HEK293 (cell line): ENCODE measurements at regions not wholly inside any gene's neighbourhood (a gene's known extent, or its start where the extent isn't known, plus 50 kb on each side); places are given as distances from the start of the nearest gene placed in this dataset.

ENCODE experiments used
- CTCF ChIA-PET: fragments of 350-600 bp; formaldehyde crosslinking; extraction: SDS; loops from one replicate; lab custom pipeline; 2021; ENCODE audit warnings: antibody characterized with exemption; lab: Yijun Ruan, JAX
- POLR2A ChIA-PET: fragments of 300-600 bp; formaldehyde crosslinking; extraction: SDS; loops from one replicate; lab custom pipeline; 2020; ENCODE audit warnings: antibody characterized with exemption, inconsistent platforms; lab: Yijun Ruan, JAX
- H3K27ac ChIP-seq: fragments of 200-500 bp; sonication (Bioruptor generic); 2 replicates; pipeline ENCODE4 v1.5.1; 2014; ENCODE audit warnings: low read depth, low read length, control low read depth, inconsistent platforms; ENCODE audit errors: extremely low read depth
- H3K36me3 ChIP-seq, 2 experiments: fragments of 200-500 bp in 1 of 2; sonication (Bioruptor generic) in 1 of 2; 1 replicate in 1 of 2; 2 replicates in 1 of 2; pipeline ENCODE4 v1.5.1; 2014 to 2017; ENCODE audit warnings: inconsistent platforms in 2 of 2, low read length in 2 of 2; ENCODE audit not compliant: control insufficient read depth in 2 of 2, insufficient read depth in 1 of 2
- H3K4me1 ChIP-seq: fragments of 200-500 bp; sonication (Bioruptor generic); 2 replicates; pipeline ENCODE4 v1.5.1; 2014; ENCODE audit warnings: mild to moderate bottlenecking, low read length, inconsistent platforms; ENCODE audit not compliant: control insufficient read depth, insufficient read depth
- H3K4me3 ChIP-seq: 2 replicates; pipeline ENCODE4 v1.5.1; 2011; ENCODE audit warnings: low read depth, mild to moderate bottlenecking, control low read depth, low read length, moderate library complexity
- H3K9me3 ChIP-seq: fragments of 200-500 bp; sonication (Bioruptor generic); 2 replicates; pipeline ENCODE4 v1.5.1; 2014; ENCODE audit warnings: low read depth, low read length, inconsistent platforms; ENCODE audit not compliant: control insufficient read depth, insufficient read depth
- GLIS1 ChIP-seq: fragments of 450-650 bp; formaldehyde crosslinking; IDR thresholded peaks from 2 replicates; pipeline ENCODE4 v1.5.1; 2016; ENCODE audit warnings: missing biosample characterization, missing genetic modification characterization
- MEIS1 ChIP-seq: sonication (generic); formaldehyde crosslinking; IDR thresholded peaks from 2 replicates; pipeline ENCODE4 v1.8.1; 2022; ENCODE audit warnings: missing genetic modification reagents, mild to moderate bottlenecking, borderline replicate concordance
- REPIN1 ChIP-seq: fragments of 450-650 bp; formaldehyde crosslinking; IDR thresholded peaks from 2 replicates; pipeline ENCODE4 v1.5.1; 2017; ENCODE audit warnings: missing biosample characterization, missing genetic modification characterization, low read depth
- SCRT1 ChIP-seq: fragments of 450-650 bp; formaldehyde crosslinking; IDR thresholded peaks from 2 replicates; pipeline ENCODE4 v1.5.1; 2016; ENCODE audit warnings: missing biosample characterization, missing genetic modification characterization, borderline replicate concordance
- SETDB1 ChIP-seq: IDR thresholded peaks from one replicate; pipeline ENCODE4 v1.6.1; 2017; ENCODE audit warnings: mild to moderate bottlenecking, low read length, moderate library complexity, mixed read lengths; ENCODE audit not compliant: insufficient read length
- SP2 ChIP-seq: fragments of 450-650 bp; formaldehyde crosslinking; IDR thresholded peaks from 2 replicates; pipeline ENCODE4 v1.5.1; 2016; ENCODE audit warnings: missing biosample characterization, missing genetic modification characterization
- ZNF10 ChIP-seq: fragments of 450-650 bp; formaldehyde crosslinking; IDR thresholded peaks from 2 replicates; pipeline ENCODE4 v1.5.1; 2017; ENCODE audit warnings: missing biosample characterization, missing genetic modification characterization
- ZNF132 ChIP-seq: fragments of 450-650 bp; formaldehyde crosslinking; IDR thresholded peaks from 2 replicates; pipeline ENCODE4 v1.5.1; 2017; ENCODE audit warnings: missing biosample characterization, missing genetic modification characterization, borderline replicate concordance
- ZNF157 ChIP-seq: fragments of 450-650 bp; formaldehyde crosslinking; IDR thresholded peaks from 2 replicates; pipeline ENCODE4 v1.5.1; 2016; ENCODE audit warnings: missing biosample characterization, missing genetic modification characterization
- ZNF266 ChIP-seq: fragments of 450-650 bp; formaldehyde crosslinking; IDR thresholded peaks from 2 replicates; pipeline ENCODE4 v1.5.1; 2016; ENCODE audit warnings: missing biosample characterization, missing genetic modification characterization, low read depth
- ZNF350 ChIP-seq: fragments of 450-650 bp; formaldehyde crosslinking; IDR thresholded peaks from 2 replicates; pipeline ENCODE4 v1.5.0; 2017; ENCODE audit warnings: missing biosample characterization, mild to moderate bottlenecking, missing genetic modification characterization
- ZNF366 ChIP-seq: fragments of 450-650 bp; formaldehyde crosslinking; conservative IDR thresholded peaks from 2 replicates; pipeline ENCODE4 v1.5.1; 2016; ENCODE audit warnings: missing biosample characterization, missing genetic modification characterization
- ZNF548 ChIP-seq: fragments of 450-650 bp; formaldehyde crosslinking; IDR thresholded peaks from 2 replicates; pipeline ENCODE4 v1.5.1; 2016; ENCODE audit warnings: missing biosample characterization, missing genetic modification characterization
- ZNF596 ChIP-seq: fragments of 450-650 bp; IDR thresholded peaks from 2 replicates; pipeline ENCODE4 v1.5.0; 2018; ENCODE audit warnings: missing biosample characterization, mild to moderate bottlenecking, missing genetic modification characterization, moderate library complexity
- ZNF670 ChIP-seq: fragments of 450-650 bp; formaldehyde crosslinking; IDR thresholded peaks from 2 replicates; pipeline ENCODE4 v1.5.1; 2016; ENCODE audit warnings: missing biosample characterization, missing genetic modification characterization, low read depth
- ZNF843 ChIP-seq: fragments of 450-650 bp; formaldehyde crosslinking; IDR thresholded peaks from 2 replicates; pipeline ENCODE4 v1.5.1; 2016; ENCODE audit warnings: missing biosample characterization, missing genetic modification characterization
- ZSCAN16 ChIP-seq: fragments of 450-650 bp; formaldehyde crosslinking; IDR thresholded peaks from 2 replicates; pipeline ENCODE4 v1.5.1; 2016; ENCODE audit warnings: missing biosample characterization, missing genetic modification characterization
- TF ChIP-seq, protein P1 (sequence below): fragments of 450-650 bp; IDR thresholded peaks from 2 replicates; pipeline ENCODE4 v1.5.1; 2018; ENCODE audit warnings: missing biosample characterization, missing genetic modification characterization
- TF ChIP-seq, protein P2 (sequence below): fragments of 450-650 bp; formaldehyde crosslinking; IDR thresholded peaks from 2 replicates; pipeline ENCODE4 v1.5.1; 2017; ENCODE audit warnings: missing biosample characterization, missing genetic modification characterization
- TF ChIP-seq, protein P3 (sequence below): fragments of 450-650 bp; formaldehyde crosslinking; IDR thresholded peaks from 2 replicates; pipeline ENCODE4 v1.5.1; 2017; ENCODE audit warnings: missing biosample characterization, mild to moderate bottlenecking, missing genetic modification characterization, moderate library complexity
- TF ChIP-seq, protein P4 (sequence below): fragments of 450-650 bp; formaldehyde crosslinking; IDR thresholded peaks from 2 replicates; pipeline ENCODE4 v1.5.1; 2016; ENCODE audit warnings: missing biosample characterization, missing genetic modification characterization, borderline replicate concordance

DNA sequence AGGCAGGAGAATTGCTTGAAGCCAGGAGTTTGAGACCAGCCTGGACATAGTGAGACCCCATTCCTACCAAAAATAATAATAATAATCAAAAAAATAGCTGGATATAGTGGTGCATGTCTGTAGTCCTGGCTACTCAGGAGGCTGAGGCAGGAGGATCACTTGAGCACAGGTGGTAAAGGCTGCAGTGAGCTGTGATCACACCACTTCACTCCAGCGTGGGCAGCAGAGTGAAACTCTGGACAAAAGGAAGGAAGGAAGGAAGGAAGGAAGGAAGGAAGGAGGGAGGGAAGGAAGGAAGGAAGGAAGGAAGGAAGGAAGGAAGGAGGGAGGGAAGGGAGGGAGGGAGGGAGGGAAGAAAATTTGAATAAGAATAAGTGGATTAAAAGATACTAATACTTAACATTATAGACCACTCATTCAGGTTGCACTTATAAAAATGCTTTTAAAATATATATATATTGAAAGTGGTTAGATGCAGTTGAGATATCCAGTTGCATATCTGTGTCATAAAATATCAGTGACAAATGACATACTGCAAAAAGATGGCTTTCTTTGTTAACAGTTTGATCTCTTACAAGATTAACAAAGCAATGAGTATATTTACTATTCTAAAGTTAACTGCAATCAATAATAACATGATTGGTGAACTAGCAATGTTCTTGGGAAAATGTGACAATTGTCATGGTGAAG is 702.4 kb downstream of the CPS1 start:
- POLR2A ChIA-PET: no interaction called here
- Histone ChIP-seq H3K27ac (no peak overlapping the region), H3K36me3 (no peaks in the 10 kb centered on the region), H3K4me3 (no peak overlapping the region), H3K4me1 (no peaks in the 10 kb centered on the region), H3K9me3 (no peaks in the 10 kb centered on the region)
- TF ChIP-seq, protein P1, sequence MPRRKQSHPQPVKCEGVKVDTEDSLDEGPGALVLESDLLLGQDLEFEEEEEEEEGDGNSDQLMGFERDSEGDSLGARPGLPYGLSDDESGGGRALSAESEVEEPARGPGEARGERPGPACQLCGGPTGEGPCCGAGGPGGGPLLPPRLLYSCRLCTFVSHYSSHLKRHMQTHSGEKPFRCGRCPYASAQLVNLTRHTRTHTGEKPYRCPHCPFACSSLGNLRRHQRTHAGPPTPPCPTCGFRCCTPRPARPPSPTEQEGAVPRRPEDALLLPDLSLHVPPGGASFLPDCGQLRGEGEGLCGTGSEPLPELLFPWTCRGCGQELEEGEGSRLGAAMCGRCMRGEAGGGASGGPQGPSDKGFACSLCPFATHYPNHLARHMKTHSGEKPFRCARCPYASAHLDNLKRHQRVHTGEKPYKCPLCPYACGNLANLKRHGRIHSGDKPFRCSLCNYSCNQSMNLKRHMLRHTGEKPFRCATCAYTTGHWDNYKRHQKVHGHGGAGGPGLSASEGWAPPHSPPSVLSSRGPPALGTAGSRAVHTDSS (tag by site-specific recombination): no peak
- TF ChIP-seq ZNF366 (tag by site-specific recombination) (no peak), SCRT1 (tag by site-specific recombination) (no peak), REPIN1 (tag by site-specific recombination) (no peak), ZNF596 (tag by site-specific recombination) (no peak), ZNF548 (tag by site-specific recombination) (no peak), ZNF670 (tag by site-specific recombination) (no peak), SP2 (no peak), ZNF157 (tag by site-specific recombination) (no peak), ZNF843 (tag by site-specific recombination) (no peak)
- TF ChIP-seq, protein P2, sequence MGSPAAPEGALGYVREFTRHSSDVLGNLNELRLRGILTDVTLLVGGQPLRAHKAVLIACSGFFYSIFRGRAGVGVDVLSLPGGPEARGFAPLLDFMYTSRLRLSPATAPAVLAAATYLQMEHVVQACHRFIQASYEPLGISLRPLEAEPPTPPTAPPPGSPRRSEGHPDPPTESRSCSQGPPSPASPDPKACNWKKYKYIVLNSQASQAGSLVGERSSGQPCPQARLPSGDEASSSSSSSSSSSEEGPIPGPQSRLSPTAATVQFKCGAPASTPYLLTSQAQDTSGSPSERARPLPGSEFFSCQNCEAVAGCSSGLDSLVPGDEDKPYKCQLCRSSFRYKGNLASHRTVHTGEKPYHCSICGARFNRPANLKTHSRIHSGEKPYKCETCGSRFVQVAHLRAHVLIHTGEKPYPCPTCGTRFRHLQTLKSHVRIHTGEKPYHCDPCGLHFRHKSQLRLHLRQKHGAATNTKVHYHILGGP (tag by site-specific recombination): no peak
- CTCF ChIA-PET: no interaction called here

DNA sequence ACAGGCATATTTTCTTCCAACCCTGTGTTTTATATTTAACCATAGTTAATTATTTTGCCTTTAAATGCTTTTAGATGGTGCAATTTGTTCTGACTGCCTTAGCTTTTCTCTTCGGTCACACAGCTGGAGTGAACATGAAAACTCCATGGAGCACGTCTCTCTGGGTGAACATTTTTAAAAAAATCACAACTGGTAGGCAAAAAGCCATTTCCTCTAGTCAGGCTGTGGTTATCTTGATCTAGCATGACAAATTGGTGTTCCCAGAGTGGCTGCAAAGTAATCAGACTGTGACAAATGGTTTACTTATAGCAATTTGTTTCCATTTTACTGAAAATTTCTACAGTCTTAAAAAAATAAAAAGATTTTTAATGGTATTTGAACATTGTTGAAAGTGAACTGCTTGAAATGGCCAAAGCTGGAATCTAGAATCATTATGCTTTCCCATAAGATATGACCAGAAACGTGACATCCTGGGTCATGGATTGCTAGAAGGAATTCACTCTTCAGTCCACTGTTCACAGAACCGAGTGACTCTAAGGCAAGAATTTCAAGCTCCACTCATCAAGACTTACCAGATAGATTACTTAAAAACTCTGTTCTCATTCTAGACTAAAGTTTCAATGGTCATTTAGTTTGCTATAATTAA is 703.6 kb downstream of the CPS1 start:
- Histone ChIP-seq H3K27ac (no peak overlapping the region), H3K4me1 (no peaks in the 10 kb centered on the region), H3K9me3 (no peaks in the 10 kb centered on the region), H3K4me3 (no peak overlapping the region), H3K36me3 (no peaks in the 10 kb centered on the region)
- ChIA-PET POLR2A (no interaction called here), CTCF (interaction anchor here (0.6 to 0.8 kb wide), 2 partner anchors 55 to 780 kb away, joined by 3 read pairs; no protein-coding TSS in a partner anchor)
- TF ChIP-seq ZNF132 (tag by site-specific recombination): no peak
- peak; percentile 11 for TF ChIP-seq SETDB1
- no peak for TF ChIP-seq ZNF548 (tag by site-specific recombination)
- no peak for TF ChIP-seq ZSCAN16 (tag by site-specific recombination)
- TF ChIP-seq, protein P3, sequence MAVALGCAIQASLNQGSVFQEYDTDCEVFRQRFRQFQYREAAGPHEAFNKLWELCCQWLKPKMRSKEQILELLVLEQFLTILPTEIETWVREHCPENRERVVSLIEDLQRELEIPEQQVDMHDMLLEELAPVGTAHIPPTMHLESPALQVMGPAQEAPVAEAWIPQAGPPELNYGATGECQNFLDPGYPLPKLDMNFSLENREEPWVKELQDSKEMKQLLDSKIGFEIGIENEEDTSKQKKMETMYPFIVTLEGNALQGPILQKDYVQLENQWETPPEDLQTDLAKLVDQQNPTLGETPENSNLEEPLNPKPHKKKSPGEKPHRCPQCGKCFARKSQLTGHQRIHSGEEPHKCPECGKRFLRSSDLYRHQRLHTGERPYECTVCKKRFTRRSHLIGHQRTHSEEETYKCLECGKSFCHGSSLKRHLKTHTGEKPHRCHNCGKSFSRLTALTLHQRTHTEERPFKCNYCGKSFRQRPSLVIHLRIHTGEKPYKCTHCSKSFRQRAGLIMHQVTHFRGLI (tag by site-specific recombination): no peak
- no peak for TF ChIP-seq MEIS1

DNA sequence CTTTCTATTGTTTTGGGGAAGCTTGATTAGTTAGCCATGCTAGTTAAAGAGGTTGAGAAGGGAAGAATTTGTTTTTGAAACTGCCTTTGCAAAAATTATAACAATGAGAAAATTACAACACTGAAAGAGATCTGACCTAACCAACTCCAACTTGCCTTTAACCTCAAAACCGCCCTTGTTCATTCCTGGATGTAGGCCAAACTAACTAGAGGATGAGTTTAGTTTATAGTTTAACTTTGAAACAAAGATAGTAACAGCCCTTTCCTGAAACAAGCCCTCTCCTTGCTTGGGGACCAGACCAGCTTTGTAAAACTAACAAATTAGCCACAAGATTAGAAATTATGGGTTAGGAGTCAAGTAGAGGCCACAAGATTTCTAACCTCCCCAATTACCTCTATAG is 713.9 kb downstream of the CPS1 start:
- Histone ChIP-seq H3K4me1 (no peaks in the 10 kb centered on the region), H3K4me3 (no peak overlapping the region), H3K36me3 (no peaks in the 10 kb centered on the region), H3K9me3 (no peaks in the 10 kb centered on the region), H3K27ac (no peak overlapping the region)
- ChIA-PET CTCF (interaction anchor here (1.0 kb wide), 1 partner anchor 185 kb away, joined by 4 read pairs; no protein-coding TSS in a partner anchor), POLR2A (no interaction called here)
- TF ChIP-seq, protein P4, sequence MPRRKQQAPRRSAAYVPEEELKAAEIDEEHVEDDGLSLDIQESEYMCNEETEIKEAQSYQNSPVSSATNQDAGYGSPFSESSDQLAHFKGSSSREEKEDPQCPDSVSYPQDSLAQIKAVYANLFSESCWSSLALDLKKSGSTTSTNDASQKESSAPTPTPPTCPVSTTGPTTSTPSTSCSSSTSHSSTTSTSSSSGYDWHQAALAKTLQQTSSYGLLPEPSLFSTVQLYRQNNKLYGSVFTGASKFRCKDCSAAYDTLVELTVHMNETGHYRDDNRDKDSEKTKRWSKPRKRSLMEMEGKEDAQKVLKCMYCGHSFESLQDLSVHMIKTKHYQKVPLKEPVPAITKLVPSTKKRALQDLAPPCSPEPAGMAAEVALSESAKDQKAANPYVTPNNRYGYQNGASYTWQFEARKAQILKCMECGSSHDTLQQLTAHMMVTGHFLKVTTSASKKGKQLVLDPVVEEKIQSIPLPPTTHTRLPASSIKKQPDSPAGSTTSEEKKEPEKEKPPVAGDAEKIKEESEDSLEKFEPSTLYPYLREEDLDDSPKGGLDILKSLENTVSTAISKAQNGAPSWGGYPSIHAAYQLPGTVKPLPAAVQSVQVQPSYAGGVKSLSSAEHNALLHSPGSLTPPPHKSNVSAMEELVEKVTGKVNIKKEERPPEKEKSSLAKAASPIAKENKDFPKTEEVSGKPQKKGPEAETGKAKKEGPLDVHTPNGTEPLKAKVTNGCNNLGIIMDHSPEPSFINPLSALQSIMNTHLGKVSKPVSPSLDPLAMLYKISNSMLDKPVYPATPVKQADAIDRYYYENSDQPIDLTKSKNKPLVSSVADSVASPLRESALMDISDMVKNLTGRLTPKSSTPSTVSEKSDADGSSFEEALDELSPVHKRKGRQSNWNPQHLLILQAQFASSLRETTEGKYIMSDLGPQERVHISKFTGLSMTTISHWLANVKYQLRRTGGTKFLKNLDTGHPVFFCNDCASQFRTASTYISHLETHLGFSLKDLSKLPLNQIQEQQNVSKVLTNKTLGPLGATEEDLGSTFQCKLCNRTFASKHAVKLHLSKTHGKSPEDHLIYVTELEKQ (tag by site-specific recombination): no peak
- TF ChIP-seq ZNF350 (tag by site-specific recombination): no peak
- TF ChIP-seq ZNF266 (tag by site-specific recombination): no peak
- TF ChIP-seq ZNF10: no peak
- TF ChIP-seq GLIS1 (tag by site-specific recombination): no peak
